Glutamatergic neuron (in vitro differentiated cells): ENCODE measurements at regions not wholly inside any gene's neighbourhood (a gene's known extent, or its start where the extent isn't known, plus 50 kb on each side); places are given as distances from the start of the nearest gene placed in this dataset.

Experiments used
- DNase-seq: peaks from one replicate; pipeline ENCODE4 v3.0.0; 2022
- H3K27ac Mint-ChIP-seq: one replicate; pipeline ENCODE4 v1.8.0; 2020; ENCODE audit warnings: mild to moderate bottlenecking, mixed read lengths, inconsistent platforms; ENCODE audit not compliant: unreplicated experiment
- H3K27me3 Mint-ChIP-seq: one replicate; pipeline ENCODE4 v1.8.0; 2020; ENCODE audit warnings: mild to moderate bottlenecking, moderate library complexity, mixed read lengths, inconsistent platforms; ENCODE audit not compliant: unreplicated experiment
- H3K36me3 Mint-ChIP-seq: one replicate; pipeline ENCODE4 v1.8.0; 2020; ENCODE audit warnings: mild to moderate bottlenecking, mixed read lengths, inconsistent platforms; ENCODE audit not compliant: unreplicated experiment
- H3K4me1 Mint-ChIP-seq: one replicate; pipeline ENCODE4 v1.8.0; 2020; ENCODE audit warnings: mild to moderate bottlenecking, low read depth, mixed read lengths, inconsistent platforms; ENCODE audit not compliant: unreplicated experiment
- H3K4me3 Mint-ChIP-seq: one replicate; pipeline ENCODE4 v1.8.0; 2020; ENCODE audit warnings: mild to moderate bottlenecking, mixed read lengths, inconsistent platforms; ENCODE audit not compliant: unreplicated experiment
- H3K9me3 Mint-ChIP-seq: one replicate; pipeline ENCODE4 v1.8.0; 2020; ENCODE audit warnings: mild to moderate bottlenecking, moderate library complexity, mixed read lengths, inconsistent platforms; ENCODE audit not compliant: unreplicated experiment
- TF ChIP-seq, protein P1 (sequence below): fragments of 200-600 bp; sonication (generic); IDR thresholded peaks from one replicate; pipeline ENCODE4 v1.5.0; 2021; ENCODE audit not compliant: partially characterized antibody, unreplicated experiment

GRCh38 chr2:147628971-147629421 lies 215.8 kb upstream of the ACVR2A start:
- no peaks in the 10 kb centered on the region for H3K27me3 Mint-ChIP-seq
- H3K27ac Mint-ChIP-seq = no peak overlapping the region
- peaks cover 2% of the 10 kb centered on the region for H3K4me1 Mint-ChIP-seq
- no peaks in the 10 kb centered on the region for H3K36me3 Mint-ChIP-seq
- H3K4me3 Mint-ChIP-seq = no peak overlapping the region
- peaks cover 7% of the 10 kb centered on the region for H3K9me3 Mint-ChIP-seq
- DNase-seq = no peak
- TF ChIP-seq, protein P1, sequence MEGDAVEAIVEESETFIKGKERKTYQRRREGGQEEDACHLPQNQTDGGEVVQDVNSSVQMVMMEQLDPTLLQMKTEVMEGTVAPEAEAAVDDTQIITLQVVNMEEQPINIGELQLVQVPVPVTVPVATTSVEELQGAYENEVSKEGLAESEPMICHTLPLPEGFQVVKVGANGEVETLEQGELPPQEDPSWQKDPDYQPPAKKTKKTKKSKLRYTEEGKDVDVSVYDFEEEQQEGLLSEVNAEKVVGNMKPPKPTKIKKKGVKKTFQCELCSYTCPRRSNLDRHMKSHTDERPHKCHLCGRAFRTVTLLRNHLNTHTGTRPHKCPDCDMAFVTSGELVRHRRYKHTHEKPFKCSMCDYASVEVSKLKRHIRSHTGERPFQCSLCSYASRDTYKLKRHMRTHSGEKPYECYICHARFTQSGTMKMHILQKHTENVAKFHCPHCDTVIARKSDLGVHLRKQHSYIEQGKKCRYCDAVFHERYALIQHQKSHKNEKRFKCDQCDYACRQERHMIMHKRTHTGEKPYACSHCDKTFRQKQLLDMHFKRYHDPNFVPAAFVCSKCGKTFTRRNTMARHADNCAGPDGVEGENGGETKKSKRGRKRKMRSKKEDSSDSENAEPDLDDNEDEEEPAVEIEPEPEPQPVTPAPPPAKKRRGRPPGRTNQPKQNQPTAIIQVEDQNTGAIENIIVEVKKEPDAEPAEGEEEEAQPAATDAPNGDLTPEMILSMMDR = no peak

DNA sequence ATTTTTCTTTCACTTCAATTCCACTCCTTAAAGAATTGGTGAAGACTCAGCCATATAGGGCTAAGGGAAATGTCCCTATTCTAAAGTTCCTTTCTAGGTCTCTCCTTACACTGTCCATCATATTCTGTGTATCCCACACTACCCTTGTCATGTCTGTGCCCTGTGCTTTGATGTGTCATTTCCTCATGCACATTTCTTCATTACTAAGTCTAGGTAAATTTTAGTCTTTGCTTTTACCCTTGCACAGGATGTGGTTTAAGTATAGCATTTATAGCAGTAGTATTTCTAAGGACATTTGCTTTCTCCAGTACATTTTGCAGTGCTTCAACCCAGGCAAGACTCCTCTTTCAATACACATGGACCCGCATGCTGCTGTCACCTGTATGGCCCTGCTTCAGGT lies 221.5 kb upstream of the ACVR2A start:
- DNase-seq = no peak
- no peak overlapping the region for H3K27ac Mint-ChIP-seq
- no peaks in the 10 kb centered on the region for H3K4me1 Mint-ChIP-seq
- no peaks in the 10 kb centered on the region for H3K36me3 Mint-ChIP-seq
- H3K9me3 Mint-ChIP-seq = no peaks in the 10 kb centered on the region
- TF ChIP-seq, protein P1 = no peak
- H3K27me3 Mint-ChIP-seq = no peaks in the 10 kb centered on the region
- no peak overlapping the region for H3K4me3 Mint-ChIP-seq

DNA sequence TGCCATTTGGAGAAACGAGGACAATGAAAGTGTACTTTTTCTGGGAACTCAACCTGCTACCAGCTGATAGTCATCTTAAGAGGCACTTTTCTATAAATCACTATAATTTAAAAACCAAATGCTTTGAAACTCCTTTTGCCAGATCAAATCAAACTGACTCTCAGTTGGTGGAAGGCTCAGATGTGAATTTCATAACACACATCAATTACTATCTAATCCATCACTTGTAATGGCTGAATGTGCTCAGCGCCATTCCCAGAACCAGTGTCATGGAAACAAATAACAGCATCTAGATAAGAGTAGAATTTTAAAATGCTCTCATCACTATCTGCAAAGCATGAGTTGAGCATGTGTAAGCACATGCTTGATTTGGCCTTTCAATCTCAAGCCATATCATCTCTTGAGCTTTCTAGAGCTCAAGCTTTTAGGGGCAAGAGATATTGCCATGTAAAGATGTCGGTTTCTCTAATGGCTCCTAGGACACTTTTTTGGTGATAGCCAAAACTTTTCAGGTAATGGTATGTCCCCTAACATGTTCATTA lies 223.1 kb upstream of the ACVR2A start:
- TF ChIP-seq, protein P1 = no peak
- no peaks in the 10 kb centered on the region for H3K27me3 Mint-ChIP-seq
- H3K9me3 Mint-ChIP-seq = no peaks in the 10 kb centered on the region
- no peaks in the 10 kb centered on the region for H3K36me3 Mint-ChIP-seq
- H3K4me3 Mint-ChIP-seq = no peak overlapping the region
- peaks cover 5% of the 10 kb centered on the region for H3K4me1 Mint-ChIP-seq
- DNase-seq = no peak
- no peak overlapping the region for H3K27ac Mint-ChIP-seq

- H3K27ac Mint-ChIP-seq = no peak overlapping the region
- no peak overlapping the region for H3K4me3 Mint-ChIP-seq
- peaks cover 19% of the 10 kb centered on the region for H3K4me1 Mint-ChIP-seq
- TF ChIP-seq, protein P1 = no peak
- no peak for DNase-seq
- no peaks in the 10 kb centered on the region for H3K36me3 Mint-ChIP-seq
- H3K9me3 Mint-ChIP-seq = no peaks in the 10 kb centered on the region
- H3K27me3 Mint-ChIP-seq = no peaks in the 10 kb centered on the region
These were observed 225.0 kb upstream of the ACVR2A start for GRCh38 chr2:147619808-147620207.

DNA sequence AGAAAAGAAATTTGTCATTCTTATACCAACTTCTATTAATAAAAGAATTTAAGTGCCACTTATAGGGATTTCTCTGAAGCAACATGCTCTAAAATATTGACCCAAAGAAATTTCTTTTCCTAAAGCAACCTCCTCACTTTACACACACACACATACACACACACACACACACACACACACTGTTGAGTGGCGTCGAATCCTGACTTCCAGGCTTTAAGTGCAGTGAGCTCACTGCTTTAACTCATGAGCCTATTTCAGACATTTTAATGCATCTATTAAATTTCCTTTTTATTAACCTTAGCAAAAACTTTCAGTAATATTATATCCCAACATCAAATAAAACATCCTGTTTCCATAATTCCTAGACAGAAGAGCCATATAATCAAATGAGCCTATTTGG lies 229.1 kb upstream of the ACVR2A start:
- TF ChIP-seq, protein P1 = no peak
- no peaks in the 10 kb centered on the region for H3K27me3 Mint-ChIP-seq
- DNase-seq = no peak
- H3K4me3 Mint-ChIP-seq = no peak overlapping the region
- H3K4me1 Mint-ChIP-seq = peaks cover 28% of the 10 kb centered on the region
- no peaks in the 10 kb centered on the region for H3K36me3 Mint-ChIP-seq
- no peaks in the 10 kb centered on the region for H3K9me3 Mint-ChIP-seq
- no peak overlapping the region for H3K27ac Mint-ChIP-seq
